ENCODE measurements at regions not wholly inside any gene's neighbourhood (a gene's known extent, or its start where the extent isn't known, plus 50 kb on each side); places are given as distances from the start of the nearest gene placed in this dataset.

GRCh38 chr15:98231696-98232440 lies 271.4 kb downstream of the ARRDC4 start:
- intact Hi-C loops (cut with DNase I; ENCODE audit: low total_unique reads), result no loop called here
- TF ChIP-seq POLR2A (IDR thresholded peaks at IDR 0.05) (no peak), CTCF (IDR thresholded peaks at IDR 0.05) (no peak), EP300 (IDR thresholded peaks at IDR 0.05; ENCODE audit: low read depth) (no peak), POLR2AphosphoS5 (IDR thresholded peaks at IDR 0.05) (no peak)
- Histone ChIP-seq H3K27ac (no peak overlapping the region), H3K9me3 (no peaks in the 10 kb centered on the region), H3K4me1 (no peaks in the 10 kb centered on the region), H3K4me3 (no peak overlapping the region), H3K27me3 (no peaks in the 10 kb centered on the region), H3K36me3 (no peaks in the 10 kb centered on the region)
- in situ Hi-C loops (cut with MboI; ENCODE audit: low pct_ligation_motif_present in 1 of 4, low pct_unique_long_range_greater_than_20kb in 1 of 4, low sequenced_read_pairs in 3 of 4), result no loop called here
- 75 to 76% methylated on average over 6 to 8 of the region's 8 CpGs for WGBS, 2 donors (ENCODE audit: low coverage in 1 of 2)
- DNase-seq, result no peak

- WGBS, 2 donors (ENCODE audit: low coverage in 1 of 2), result 87% methylated on average over 3 of the region's 3 CpGs; no CpG with 5 or more reads in 1 of the 2 donors
- no peak for DNase-seq
- in situ Hi-C loops (cut with MboI; ENCODE audit: low pct_ligation_motif_present in 1 of 4, low pct_unique_long_range_greater_than_20kb in 1 of 4, low sequenced_read_pairs in 3 of 4), result no loop called here
- Histone ChIP-seq H3K27me3 (no peaks in the 10 kb centered on the region), H3K36me3 (no peaks in the 10 kb centered on the region), H3K4me3 (no peak overlapping the region), H3K27ac (no peak overlapping the region), H3K4me1 (no peaks in the 10 kb centered on the region), H3K9me3 (no peaks in the 10 kb centered on the region)
- intact Hi-C loops (cut with DNase I; ENCODE audit: low total_unique reads), result no loop called here
- TF ChIP-seq CTCF (IDR thresholded peaks at IDR 0.05), result no peak
- no peak for TF ChIP-seq POLR2AphosphoS5 (IDR thresholded peaks at IDR 0.05)
- TF ChIP-seq POLR2A (IDR thresholded peaks at IDR 0.05), result no peak
- no peak for TF ChIP-seq EP300 (IDR thresholded peaks at IDR 0.05; ENCODE audit: low read depth)
Observed at GRCh38 chr15:98232761-98233160, 272.3 kb downstream of the ARRDC4 start.

- TF ChIP-seq CTCF (IDR thresholded peaks at IDR 0.05) (no peak), POLR2AphosphoS5 (IDR thresholded peaks at IDR 0.05) (no peak), EP300 (IDR thresholded peaks at IDR 0.05; ENCODE audit: low read depth) (no peak), POLR2A (IDR thresholded peaks at IDR 0.05) (no peak)
- Histone ChIP-seq H3K9me3 (no peaks in the 10 kb centered on the region), H3K4me1 (no peaks in the 10 kb centered on the region), H3K27me3 (no peaks in the 10 kb centered on the region), H3K27ac (no peak overlapping the region), H3K4me3 (no peak overlapping the region), H3K36me3 (no peaks in the 10 kb centered on the region)
- 61 to 75% methylated on average over 2 of the region's 2 CpGs for WGBS, 2 donors (ENCODE audit: low coverage in 1 of 2)
- no peak for DNase-seq
- intact Hi-C loops (cut with DNase I; ENCODE audit: low total_unique reads), result no loop called here
- in situ Hi-C loops (cut with MboI; ENCODE audit: low pct_ligation_motif_present in 1 of 4, low pct_unique_long_range_greater_than_20kb in 1 of 4, low sequenced_read_pairs in 3 of 4), result no loop called here
Observed at GRCh38 chr15:98233873-98234272, 273.4 kb downstream of the ARRDC4 start.

GRCh38 chr15:98240303-98240702 lies 279.8 kb downstream of the ARRDC4 start:
- Histone ChIP-seq H3K4me1 (no peaks in the 10 kb centered on the region), H3K4me3 (no peak overlapping the region), H3K36me3 (no peaks in the 10 kb centered on the region), H3K27ac (no peak overlapping the region), H3K9me3 (no peaks in the 10 kb centered on the region), H3K27me3 (no peaks in the 10 kb centered on the region)
- in situ Hi-C loops (cut with MboI; ENCODE audit: low pct_ligation_motif_present in 1 of 4, low pct_unique_long_range_greater_than_20kb in 1 of 4, low sequenced_read_pairs in 3 of 4) (no loop called here), intact Hi-C loops (cut with DNase I; ENCODE audit: low total_unique reads) (no loop called here)
- no peak for DNase-seq
- 0% methylated on average over 1 of the region's 1 CpG for WGBS, 2 donors (ENCODE audit: low coverage in 1 of 2)
- TF ChIP-seq CTCF (IDR thresholded peaks at IDR 0.05) (no peak), POLR2AphosphoS5 (IDR thresholded peaks at IDR 0.05) (no peak), POLR2A (IDR thresholded peaks at IDR 0.05) (no peak), EP300 (IDR thresholded peaks at IDR 0.05; ENCODE audit: low read depth) (no peak)
